ENCODE measurements at regions not wholly inside any gene's neighbourhood (a gene's known extent, or its start where the extent isn't known, plus 50 kb on each side); places are given as distances from the start of the nearest gene placed in this dataset.

DNA sequence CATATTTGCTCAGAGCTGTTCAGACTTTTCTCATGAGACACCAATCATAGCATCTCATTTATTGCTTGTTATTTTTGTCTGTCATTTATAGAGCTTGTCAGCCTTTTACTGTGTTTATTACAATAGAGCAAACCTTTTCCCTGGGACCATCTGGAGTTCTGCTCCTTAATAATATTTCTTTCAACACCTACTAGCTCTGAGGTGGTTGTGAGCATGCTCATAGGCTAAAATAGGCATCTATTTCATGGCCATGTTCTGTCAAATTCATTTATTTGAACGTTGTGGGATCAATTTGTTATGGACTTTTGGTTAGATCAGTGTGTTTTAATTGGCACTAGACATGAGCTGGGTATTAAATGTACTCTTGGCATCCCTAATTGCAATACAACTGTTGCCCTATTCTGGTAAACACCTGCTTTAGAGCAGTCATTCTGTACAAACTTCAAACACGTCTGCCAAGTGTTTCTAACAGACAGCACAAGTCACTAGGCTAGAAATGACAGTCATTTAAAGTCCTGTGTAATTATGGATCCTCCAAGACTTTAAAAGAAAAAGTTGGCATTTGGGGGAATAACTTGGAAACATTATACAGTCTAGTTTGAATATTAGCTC lies 766.3 kb downstream of the ZNF385D start (continued):
- TF ChIP-seq YY1 (IDR thresholded peaks at IDR 0.05; ENCODE audit: low read depth, low read length), result no peak
- TF ChIP-seq, protein P1, sequence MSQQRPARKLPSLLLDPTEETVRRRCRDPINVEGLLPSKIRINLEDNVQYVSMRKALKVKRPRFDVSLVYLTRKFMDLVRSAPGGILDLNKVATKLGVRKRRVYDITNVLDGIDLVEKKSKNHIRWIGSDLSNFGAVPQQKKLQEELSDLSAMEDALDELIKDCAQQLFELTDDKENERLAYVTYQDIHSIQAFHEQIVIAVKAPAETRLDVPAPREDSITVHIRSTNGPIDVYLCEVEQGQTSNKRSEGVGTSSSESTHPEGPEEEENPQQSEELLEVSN (IDR thresholded peaks at IDR 0.05), result no peak
- TF ChIP-seq TAF1 (IDR thresholded peaks at IDR 0.05; ENCODE audit: low read depth, low read length), result no peak
- TF ChIP-seq BACH1 (IDR thresholded peaks at IDR 0.05; ENCODE audit: low read length), result no peak
